ENCODE measurements at regions not wholly inside any gene's neighbourhood (a gene's known extent, or its start where the extent isn't known, plus 50 kb on each side); places are given as distances from the start of the nearest gene placed in this dataset.
"Not testable (repeated sequence)": the region's sequence is repeated elsewhere in the genome, so short reads cannot be mapped to it uniquely, and the experiment has no call there.

GRCh38 chr1:81179242-81179641 is 621.5 kb upstream of the ADGRL2 start:
- H3K9me3 ChIP-seq (ENCODE audit: control insufficient read depth in 4 of 4, low read length in 3 of 4): peaks cover 0 to 4% (median 0%) of the 10 kb centered on the region in 4 donors
- no peaks in the 10 kb centered on the region for H3K27me3 ChIP-seq (ENCODE audit: control insufficient read depth in 4 of 4, insufficient read depth in 4 of 4, low read length in 3 of 4)
- DNase-seq (ENCODE audit: low spot score): no peak
- no peak overlapping the region for H3K9ac ChIP-seq (ENCODE audit: low read depth in 1 of 2, low read length in 2 of 2)
- H3K4me3 ChIP-seq (ENCODE audit: low read depth in 1 of 3, low read length in 3 of 3): no peak overlapping the region
- TF ChIP-seq RXRA (IDR thresholded peaks at IDR 0.05) (peak in 1 of 2 donors; percentile 21), SP1 (IDR thresholded peaks at IDR 0.05) (peak; percentile 17), REST (IDR thresholded peaks at IDR 0.05) (no peak), CTCF (IDR thresholded peaks at IDR 0.05; ENCODE audit: low read depth, low read length, missing input control) (no peak), TAF1 (conservative IDR thresholded peaks at IDR 0.05) (no peak), FOXA2 (IDR thresholded peaks at IDR 0.05) (no peak), HNF4A (conservative IDR thresholded peaks at IDR 0.05) (peak; percentile 11 to 24), ZBTB33 (IDR thresholded peaks at IDR 0.05) (no peak), GABPA (IDR thresholded peaks at IDR 0.05 in 1 of 2, conservative IDR thresholded peaks at IDR 0.05 in 1 of 2) (no peak), FOXA1 (IDR thresholded peaks at IDR 0.05) (no peak), ATF3 (IDR thresholded peaks at IDR 0.05) (no peak), HNF4G (IDR thresholded peaks at IDR 0.05) (no peak), JUND (IDR thresholded peaks at IDR 0.05) (no peak), NR2F2 (IDR thresholded peaks at IDR 0.05) (no peak), YY1 (IDR thresholded peaks at IDR 0.05) (no peak), RAD21 (IDR thresholded peaks at IDR 0.05) (no peak), EGR1 (IDR thresholded peaks at IDR 0.05; ENCODE audit: low read depth in 2 of 2) (no peak), MAX (IDR thresholded peaks at IDR 0.05) (no peak)
- H3K27ac ChIP-seq (ENCODE audit: low read depth in 1 of 2, low read length in 2 of 2): no peak overlapping the region
- peaks cover 0 to 8% (median 2%) of the 10 kb centered on the region in 4 donors for H3K4me1 ChIP-seq (ENCODE audit: control insufficient read depth in 4 of 4, insufficient read depth in 4 of 4, low read length in 3 of 4)
- no peaks in the 10 kb centered on the region for H3K36me3 ChIP-seq (ENCODE audit: control insufficient read depth in 4 of 4, insufficient read depth in 3 of 4, low read depth in 1 of 4, low read length in 3 of 4)
- WGBS: 17% methylated on average over 1 of the region's 1 CpG

GRCh38 chr1:81178431-81179093 is 622.2 kb upstream of the ADGRL2 start:
- DNase-seq (ENCODE audit: low spot score): not testable (repeated sequence)
- WGBS: 96% methylated on average over 24 of the region's 30 CpGs

More at GRCh38 chr1:81178431-81179093, 622.2 kb upstream of the ADGRL2 start:
- H3K4me1 ChIP-seq (ENCODE audit: control insufficient read depth in 4 of 4, insufficient read depth in 4 of 4, low read length in 3 of 4); H3K4me3 ChIP-seq (ENCODE audit: low read depth in 1 of 3, low read length in 3 of 3); H3K9ac ChIP-seq (ENCODE audit: low read depth in 1 of 2, low read length in 2 of 2); H3K9me3 ChIP-seq (ENCODE audit: control insufficient read depth in 4 of 4, low read length in 3 of 4); H3K27ac ChIP-seq (ENCODE audit: low read depth in 1 of 2, low read length in 2 of 2); H3K36me3 ChIP-seq (ENCODE audit: control insufficient read depth in 4 of 4, insufficient read depth in 3 of 4, low read depth in 1 of 4, low read length in 3 of 4); H3K27me3 ChIP-seq (ENCODE audit: control insufficient read depth in 4 of 4, insufficient read depth in 4 of 4, low read length in 3 of 4): not testable (repeated sequence)

Data from liver (tissue), 8 donors.